OCI-LY7 (cell line): ENCODE measurements at regions not wholly inside any gene's neighbourhood (a gene's known extent, or its start where the extent isn't known, plus 50 kb on each side); places are given as distances from the start of the nearest gene placed in this dataset.

Experiments
- BruUV-seq: library from RNA; stranded (reverse); fragments of 400-500 nt; replicated peaks from 2 replicates; lab custom pipeline; 2021; lab: Mats Ljungman, UMichigan
- CTCF ChIA-PET: fragments of 300-600 bp; sonication (Branson Sonifier 250); formaldehyde crosslinking; loops from one replicate; lab custom pipeline; 2022; ENCODE audit warnings: antibody characterized with exemption; ENCODE audit not compliant: unreplicated experiment; lab: Charles Lee
- POLR2A ChIA-PET: fragments of 300-600 bp; sonication (Branson Sonifier 250); formaldehyde crosslinking; loops from one replicate; lab custom pipeline; 2022; ENCODE audit warnings: antibody characterized with exemption; lab: Charles Lee
- DNase-seq: peaks from one replicate; pipeline ENCODE4 v3.0.0-alpha.2; 2015; ENCODE audit warnings: low spot score
- H2AFZ ChIP-seq: fragments of 200-600 bp; sonication (generic), shearing (Covaris generic); 2 replicates; pipeline ENCODE4 v1.6.1; 2014; ENCODE audit warnings: mild to moderate bottlenecking, antibody characterized with exemption, low read length, moderate library complexity
- H3K27ac ChIP-seq: fragments of 200-600 bp; sonication (generic); 2 replicates; pipeline ENCODE4 v1.5.1; 2014; ENCODE audit warnings: mixed run types, low read depth, mild to moderate bottlenecking, moderate library complexity, low read length, inconsistent platforms; ENCODE audit not compliant: poor library complexity, severe bottlenecking
- H3K36me3 ChIP-seq: fragments of 200-600 bp; sonication (generic); 2 replicates; pipeline ENCODE4 v1.6.1; 2014; ENCODE audit warnings: mild to moderate bottlenecking, antibody characterized with exemption, low read length, moderate library complexity, mixed read lengths; ENCODE audit not compliant: insufficient read depth
- H3K4me1 ChIP-seq: fragments of 200-600 bp; sonication (generic); 2 replicates; pipeline ENCODE4 v1.5.1; 2014; ENCODE audit warnings: mild to moderate bottlenecking, low read length; ENCODE audit not compliant: insufficient read depth, poor library complexity, severe bottlenecking
- H3K4me2 ChIP-seq: fragments of 200-600 bp; sonication (generic); 2 replicates; pipeline ENCODE4 v1.6.1; 2014; ENCODE audit warnings: mild to moderate bottlenecking, low read length
- H3K4me3 ChIP-seq: fragments of 200-600 bp; sonication (generic); 2 replicates; pipeline ENCODE4 v1.5.1; 2014; ENCODE audit warnings: mild to moderate bottlenecking, low read depth, low read length; ENCODE audit not compliant: poor library complexity, severe bottlenecking
- H3K79me2 ChIP-seq: fragments of 200-600 bp; sonication (generic); 2 replicates; pipeline ENCODE4 v1.6.1; 2016; ENCODE audit warnings: low read depth, mild to moderate bottlenecking, low read length, moderate library complexity, mixed read lengths; ENCODE audit not compliant: insufficient read depth
- H3K9me2 ChIP-seq: fragments of 200-600 bp; sonication (generic); 2 replicates; pipeline ENCODE4 v1.6.1; 2016; ENCODE audit warnings: mild to moderate bottlenecking, low read length, mixed read lengths; ENCODE audit not compliant: insufficient read depth
- H3K9me3 ChIP-seq: fragments of 200-600 bp; sonication (generic); 2 replicates; pipeline ENCODE4 v1.6.1; 2014; ENCODE audit warnings: mild to moderate bottlenecking, mixed run types, low read length, mixed read lengths
- H4K20me1 ChIP-seq: fragments of 200-600 bp; sonication (generic); 2 replicates; pipeline ENCODE4 v1.6.1; 2014; ENCODE audit warnings: mild to moderate bottlenecking, antibody characterized with exemption, low read length, moderate library complexity, mixed read lengths; ENCODE audit not compliant: insufficient read depth
- CTCF ChIP-seq: fragments of 200-600 bp; sonication (generic); conservative IDR thresholded peaks from 2 replicates; pipeline ENCODE4 v1.5.1; 2014; ENCODE audit warnings: mild to moderate bottlenecking, antibody characterized with exemption, low read length, moderate library complexity, mixed read lengths
- EZH2phosphoT487 ChIP-seq: fragments of 200-600 bp; sonication (generic); IDR thresholded peaks from 2 replicates; pipeline ENCODE4 v1.6.1; 2018; ENCODE audit warnings: low read depth, borderline replicate concordance, mild to moderate bottlenecking, mixed run types, antibody characterized with exemption, low read length, moderate library complexity, mixed read lengths
- intact Hi-C: fragments of 100-400 bp; cut with micrococcal nuclease; formaldehyde crosslinking; loops from one replicate; pipeline ENCODE4 v1.10.0; 2022; ENCODE audit not compliant: unreplicated experiment

GRCh38 chr6:797479-798077 lies 104.6 kb upstream of the EXOC2 start:
- BruUV-seq: no TSS peak
- Histone ChIP-seq H3K4me1 (no peaks in the 10 kb centered on the region), H3K9me3 (no peaks in the 10 kb centered on the region), H2AFZ (no peak overlapping the region), H4K20me1 (0 out of 2 replicates have a peak, but pooled peaks cover 3% of the 10 kb centered on the region), H3K36me3 (no peaks in the 10 kb centered on the region), H3K4me3 (no peak overlapping the region), H3K4me2 (no peak overlapping the region), H3K79me2 (no peaks in the 10 kb centered on the region), H3K9me2 (no peaks in the 10 kb centered on the region), H3K27ac (no peak overlapping the region)
- peak; percentile 52 for DNase-seq
- POLR2A ChIA-PET: no interaction called here
- intact Hi-C loops: loop anchor here (2.0 to 5.0 kb wide), 2 partner anchors 583 to 600 kb away; no protein-coding TSS in a partner anchor
- CTCF ChIA-PET: interaction anchor here (0.6 kb wide), 1 partner anchor 38 kb away, joined by 3 read pairs; no protein-coding TSS in a partner anchor
- TF ChIP-seq EZH2phosphoT487 (no peak; the same call in 1 of the 2 replicates), CTCF (peak; percentile 93)

- H2AFZ ChIP-seq: no peak overlapping the region
- ChIA-PET CTCF (no interaction called here), POLR2A (no interaction called here)
- no peak overlapping the region for H3K4me2 ChIP-seq
- no peaks in the 10 kb centered on the region for H3K36me3 ChIP-seq
- H3K79me2 ChIP-seq: no peaks in the 10 kb centered on the region
- intact Hi-C loops: loop anchor here (5.0 kb wide), 1 partner anchor 602 kb away; no protein-coding TSS in a partner anchor
- H3K9me2 ChIP-seq: no peaks in the 10 kb centered on the region
- H4K20me1 ChIP-seq: 0 out of 2 replicates have a peak, but pooled peaks cover 3% of the 10 kb centered on the region
- no peak for TF ChIP-seq EZH2phosphoT487
- TF ChIP-seq CTCF: no peak
- H3K4me3 ChIP-seq: no peak overlapping the region
- no peak overlapping the region for H3K27ac ChIP-seq
- no peak for DNase-seq
- no TSS peak for BruUV-seq
- H3K4me1 ChIP-seq: no peaks in the 10 kb centered on the region
- no peaks in the 10 kb centered on the region for H3K9me3 ChIP-seq
These were observed 102.2 kb upstream of the EXOC2 start for GRCh38 chr6:795046-795685.

- CTCF ChIA-PET: no interaction called here
- BruUV-seq: no TSS peak
These were observed 100.3 kb upstream of the EXOC2 start for GRCh38 chr6:793261-793660.

More at GRCh38 chr6:793261-793660, 100.3 kb upstream of the EXOC2 start:
- no peaks in the 10 kb centered on the region for H3K9me2 ChIP-seq
- no peaks in the 10 kb centered on the region for H3K36me3 ChIP-seq
- H3K4me2 ChIP-seq: no peak overlapping the region
- no peaks in the 10 kb centered on the region for H3K79me2 ChIP-seq
- H2AFZ ChIP-seq: no peak overlapping the region
- intact Hi-C loops: no loop called here
- no peaks in the 10 kb centered on the region for H3K4me1 ChIP-seq
- POLR2A ChIA-PET: no interaction called here
- no peaks in the 10 kb centered on the region for H3K9me3 ChIP-seq
- no peak overlapping the region for H3K27ac ChIP-seq
- no peak for TF ChIP-seq CTCF
- TF ChIP-seq EZH2phosphoT487: no peak
- 0 out of 2 replicates have a peak, but pooled peaks cover 3% of the 10 kb centered on the region for H4K20me1 ChIP-seq
- no peak for DNase-seq
- no peak overlapping the region for H3K4me3 ChIP-seq
